CD4-positive, alpha-beta T cell (primary cell): ENCODE measurements at regions not wholly inside any gene's neighbourhood (a gene's known extent, or its start where the extent isn't known, plus 50 kb on each side); places are given as distances from the start of the nearest gene placed in this dataset.
"Not testable (repeated sequence)": the region's sequence is repeated elsewhere in the genome, so short reads cannot be mapped to it uniquely, and the experiment has no call there.

Experiments
- ATAC-seq: fragments of 200-7000 bp; cut with Tn5 transposase; one replicate; pipeline ENCODE4 v1.10.0; 2022; ENCODE audit warnings: mild to moderate bottlenecking; ENCODE audit not compliant: poor library complexity
- CTCF ChIA-PET: fragments of 350-600 bp; sonication (Branson Sonifier 250); formaldehyde crosslinking; loops from one replicate; lab custom pipeline; 2021; ENCODE audit warnings: antibody characterized with exemption, inconsistent platforms; lab: Charles Lee
- POLR2A ChIA-PET: fragments of 350-600 bp; sonication (Branson Sonifier 250); formaldehyde crosslinking; loops from one replicate; lab custom pipeline; 2021; ENCODE audit warnings: antibody characterized with exemption, inconsistent platforms; lab: Charles Lee
- DNase-seq, 14 experiments: peaks; one replicate each; pipeline ENCODE4 v3.0.0-alpha.2; 2013 to 2020; ENCODE audit warnings: mixed read lengths in 2 of 14
- H3K27ac ChIP-seq, 2 donors: one replicate each; pipeline versions ENCODE4 v1.5.1 to v1.7.0; 2013; ENCODE audit warnings: low read length in 2 of 2, low read depth in 1 of 2, mild to moderate bottlenecking in 1 of 2
- H3K27me3 ChIP-seq, 2 experiments: 1 replicate in 1 of 2; 2 replicates in 1 of 2; pipeline versions ENCODE4 v1.6.1 to v1.7.0; 2013; ENCODE audit warnings: low read length in 2 of 2, control low read depth in 1 of 2, mild to moderate bottlenecking in 1 of 2, moderate library complexity in 1 of 2; ENCODE audit not compliant: insufficient read depth in 2 of 2, control insufficient read depth in 1 of 2
- H3K36me3 ChIP-seq: one replicate; pipeline ENCODE4 v1.6.1; 2013; ENCODE audit warnings: low read length, control low read depth; ENCODE audit not compliant: insufficient read depth
- H3K4me1 ChIP-seq: one replicate; pipeline ENCODE4 v1.6.1; 2013; ENCODE audit warnings: low read length, control low read depth; ENCODE audit not compliant: insufficient read depth
- H3K4me3 ChIP-seq: one replicate; pipeline ENCODE4 v1.5.1; 2013; ENCODE audit warnings: mild to moderate bottlenecking, low read length, moderate library complexity
- H3K9me3 ChIP-seq, 2 experiments: 1 replicate in 1 of 2; 2 replicates in 1 of 2; pipeline versions ENCODE4 v1.6.1 to v1.7.0; 2013; ENCODE audit warnings: low read length in 2 of 2, mild to moderate bottlenecking in 2 of 2, control low read depth in 1 of 2, moderate library complexity in 1 of 2; ENCODE audit not compliant: control insufficient read depth in 1 of 2, insufficient read depth in 1 of 2
- H3K27ac Mint-ChIP-seq: one replicate; pipeline ENCODE4 v1.8.0; 2020; ENCODE audit warnings: mixed read lengths
- H3K27me3 Mint-ChIP-seq: one replicate; pipeline ENCODE4 v1.8.0; 2021; ENCODE audit warnings: mixed read lengths
- H3K36me3 Mint-ChIP-seq: one replicate; pipeline ENCODE4 v1.8.0; 2021; ENCODE audit warnings: low read depth, mixed read lengths
- H3K4me1 Mint-ChIP-seq: one replicate; pipeline ENCODE4 v1.8.0; 2021; ENCODE audit warnings: low read depth, mixed read lengths
- H3K4me3 Mint-ChIP-seq: one replicate; pipeline ENCODE4 v1.8.0; 2020; ENCODE audit warnings: mild to moderate bottlenecking, mixed read lengths
- H3K9me3 Mint-ChIP-seq: one replicate; pipeline ENCODE4 v1.8.0; 2020; ENCODE audit warnings: mixed read lengths
- intact Hi-C, 2 experiments: fragments of 100-400 bp; cut with DNase I in 1 of 2; cut with micrococcal nuclease in 1 of 2; formaldehyde crosslinking; loops; one replicate each; pipeline versions ENCODE4 v1.15.1 to v1.9.0; 2023 to 2025; cut with DNase I, micrococcal nuclease
- TF ChIP-seq, protein P1 (sequence below): fragments of 200-600 bp; IDR thresholded peaks from one replicate; pipeline ENCODE4 v1.8.0; 2022; ENCODE audit warnings: antibody characterized with exemption, mild to moderate bottlenecking

DNA sequence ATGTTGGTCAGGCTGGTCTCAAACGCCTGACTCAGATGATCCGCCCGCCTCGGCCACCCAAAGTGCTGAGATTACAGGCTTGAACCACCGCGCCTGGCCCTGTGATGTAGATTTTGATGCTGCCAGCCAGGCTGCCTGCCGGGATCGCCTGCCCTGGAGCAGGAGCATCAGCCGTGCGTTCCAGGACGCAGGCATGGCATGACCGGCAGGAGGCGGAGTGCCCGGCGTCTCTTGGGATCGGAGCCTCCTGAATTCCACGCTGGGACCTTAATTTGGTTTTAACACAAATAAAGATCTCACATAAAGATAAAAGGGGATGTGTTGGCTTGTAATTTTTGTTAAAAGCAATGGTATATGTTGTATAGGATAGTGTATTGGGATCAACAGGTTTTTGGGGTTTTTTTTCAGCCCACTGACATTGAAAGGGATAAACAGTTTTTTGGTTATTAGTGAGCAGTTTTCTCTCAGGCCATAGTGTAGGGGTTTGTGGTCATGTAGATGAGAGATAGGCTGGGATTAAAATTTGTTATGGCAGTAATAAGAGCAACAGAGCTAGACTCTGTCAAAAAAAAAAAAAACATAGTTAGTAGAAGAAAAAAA is 1406.4 kb downstream of the UQCRFS1 start:
- Histone ChIP-seq H3K9me3 (peaks cover 0 to 21% of the 10 kb centered on the region in 2 experiments), H3K27ac (no peak overlapping the region), H3K4me1 (no peaks in the 10 kb centered on the region), H3K36me3 (peaks cover 2% of the 10 kb centered on the region), H3K27me3 (no peaks in the 10 kb centered on the region), H3K4me3 (no peak overlapping the region)
- no peak for DNase-seq
- ATAC-seq, result no peak
- no peak overlapping the region for H3K27ac Mint-ChIP-seq
- TF ChIP-seq, protein P1, sequence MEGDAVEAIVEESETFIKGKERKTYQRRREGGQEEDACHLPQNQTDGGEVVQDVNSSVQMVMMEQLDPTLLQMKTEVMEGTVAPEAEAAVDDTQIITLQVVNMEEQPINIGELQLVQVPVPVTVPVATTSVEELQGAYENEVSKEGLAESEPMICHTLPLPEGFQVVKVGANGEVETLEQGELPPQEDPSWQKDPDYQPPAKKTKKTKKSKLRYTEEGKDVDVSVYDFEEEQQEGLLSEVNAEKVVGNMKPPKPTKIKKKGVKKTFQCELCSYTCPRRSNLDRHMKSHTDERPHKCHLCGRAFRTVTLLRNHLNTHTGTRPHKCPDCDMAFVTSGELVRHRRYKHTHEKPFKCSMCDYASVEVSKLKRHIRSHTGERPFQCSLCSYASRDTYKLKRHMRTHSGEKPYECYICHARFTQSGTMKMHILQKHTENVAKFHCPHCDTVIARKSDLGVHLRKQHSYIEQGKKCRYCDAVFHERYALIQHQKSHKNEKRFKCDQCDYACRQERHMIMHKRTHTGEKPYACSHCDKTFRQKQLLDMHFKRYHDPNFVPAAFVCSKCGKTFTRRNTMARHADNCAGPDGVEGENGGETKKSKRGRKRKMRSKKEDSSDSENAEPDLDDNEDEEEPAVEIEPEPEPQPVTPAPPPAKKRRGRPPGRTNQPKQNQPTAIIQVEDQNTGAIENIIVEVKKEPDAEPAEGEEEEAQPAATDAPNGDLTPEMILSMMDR, result no peak
- peaks cover 3% of the 10 kb centered on the region for H3K9me3 Mint-ChIP-seq
- CTCF ChIA-PET, result no interaction called here
- no peaks in the 10 kb centered on the region for H3K27me3 Mint-ChIP-seq
- intact Hi-C loops, result no loop called here
- H3K4me1 Mint-ChIP-seq, result no peaks in the 10 kb centered on the region
- peaks cover 30% of the 10 kb centered on the region for H3K36me3 Mint-ChIP-seq
- POLR2A ChIA-PET, result no interaction called here
- no peak overlapping the region for H3K4me3 Mint-ChIP-seq

DNA sequence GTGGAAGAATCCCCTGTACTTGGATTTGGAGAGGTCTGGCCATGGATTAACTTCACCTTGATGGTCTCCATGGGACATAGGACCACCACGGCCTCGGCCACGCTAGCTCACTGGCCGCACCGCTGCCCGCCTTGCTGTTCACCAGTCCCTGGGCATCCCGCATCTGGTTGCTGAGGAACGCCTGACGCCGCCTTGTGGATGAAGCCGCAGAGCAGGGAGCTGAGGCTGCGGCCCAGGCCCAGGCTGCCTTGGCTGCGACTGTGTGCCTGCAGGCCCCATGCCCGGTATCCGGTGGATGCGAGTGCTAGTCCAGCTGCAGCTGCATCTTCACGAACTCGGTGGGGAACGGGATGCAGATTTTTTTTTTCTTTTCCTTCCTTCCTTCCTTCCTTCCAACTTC is 1407.1 kb downstream of the UQCRFS1 start:
- no peak overlapping the region for H3K27ac Mint-ChIP-seq
- ATAC-seq (no peak), DNase-seq (no peak)
- Histone ChIP-seq H3K36me3 (peaks cover 2% of the 10 kb centered on the region), H3K4me1 (no peaks in the 10 kb centered on the region), H3K9me3 (peaks cover 0 to 21% of the 10 kb centered on the region in 2 experiments), H3K4me3 (no peak overlapping the region), H3K27ac (no peak overlapping the region), H3K27me3 (no peaks in the 10 kb centered on the region)
- no peaks in the 10 kb centered on the region for H3K4me1 Mint-ChIP-seq
- peaks cover 3% of the 10 kb centered on the region for H3K9me3 Mint-ChIP-seq
- TF ChIP-seq, protein P1, result no peak
- H3K27me3 Mint-ChIP-seq, result no peaks in the 10 kb centered on the region
- ChIA-PET CTCF (no interaction called here), POLR2A (no interaction called here)
- H3K4me3 Mint-ChIP-seq, result no peak overlapping the region
- H3K36me3 Mint-ChIP-seq, result peaks cover 31% of the 10 kb centered on the region
- intact Hi-C loops, result no loop called here

GRCh38 chr19:27802293-27802692 is 1410.7 kb downstream of the UQCRFS1 start:
- H3K27me3 ChIP-seq, H3K4me1 Mint-ChIP-seq, POLR2A ChIA-PET, H3K4me1 ChIP-seq, H3K9me3 Mint-ChIP-seq, H3K27ac ChIP-seq, DNase-seq, H3K4me3 Mint-ChIP-seq, H3K36me3 ChIP-seq, H3K27me3 Mint-ChIP-seq, H3K4me3 ChIP-seq, ATAC-seq, intact Hi-C loops, H3K27ac Mint-ChIP-seq: not testable (repeated sequence)
- peaks cover 0 to 21% of the 10 kb centered on the region in 2 experiments for H3K9me3 ChIP-seq
- CTCF ChIA-PET, result interaction anchor here (0.7 kb wide), 1 partner anchor 11 kb away, joined by 3 read pairs; no protein-coding TSS in a partner anchor
- H3K36me3 Mint-ChIP-seq, result peaks cover 45% of the 10 kb centered on the region

GRCh38 chr19:27796540-27796939 is 1416.4 kb downstream of the UQCRFS1 start:
- CTCF ChIA-PET, result no interaction called here
- Histone ChIP-seq H3K4me3 (no peak overlapping the region), H3K36me3 (peaks cover 7% of the 10 kb centered on the region), H3K27ac (no peak overlapping the region), H3K9me3 (no peaks in the 10 kb centered on the region), H3K4me1 (peaks cover 26% of the 10 kb centered on the region), H3K27me3 (no peaks in the 10 kb centered on the region)
- DNase-seq (no peak), ATAC-seq (no peak)
- intact Hi-C loops, result loop anchor here in 1 of 2 experiments (5.0 to 10.0 kb wide), 3 partner anchors 1416 to 1918 kb away; partner anchors contain the start of genes C19orf12, PLEKHF1 and UQCRFS1
- peak overlapping the region; percentile 6 for H3K27ac Mint-ChIP-seq
- H3K9me3 Mint-ChIP-seq, result no peaks in the 10 kb centered on the region
- peak overlapping the region; percentile 46 for H3K4me3 Mint-ChIP-seq
- peaks cover 25% of the 10 kb centered on the region for H3K4me1 Mint-ChIP-seq
- POLR2A ChIA-PET, result no interaction called here
- peaks cover 32% of the 10 kb centered on the region for H3K36me3 Mint-ChIP-seq
- TF ChIP-seq, protein P1, result no peak
- H3K27me3 Mint-ChIP-seq, result no peaks in the 10 kb centered on the region
